H1 (cell line): ENCODE measurements at regions not wholly inside any gene's neighbourhood (a gene's known extent, or its start where the extent isn't known, plus 50 kb on each side); places are given as distances from the start of the nearest gene placed in this dataset.
A peak's percentile ranks its signal among the peaks of the same experiment; 100 is the strongest.

Source experiments
- CTCF ChIA-PET: fragments of 300-600 bp; sonication (Branson Sonifier 250); formaldehyde crosslinking; loops from one replicate; lab custom pipeline; 2021; ENCODE audit not compliant: partially characterized antibody; lab: Charles Lee
- POLR2A ChIA-PET: fragments of 300-600 bp; sonication (Branson Sonifier 250); formaldehyde crosslinking; loops from one replicate; lab custom pipeline; 2021; ENCODE audit warnings: inconsistent platforms; ENCODE audit not compliant: partially characterized antibody; lab: Charles Lee
- DNase-seq, 2 experiments: peaks; one replicate each; pipeline versions ENCODE4 v3.0.0 to v3.0.0-alpha.2; 2010 to 2022; ENCODE audit warnings: low spot score in 2 of 2, low read depth in 1 of 2, mixed read lengths in 1 of 2
- FAIRE-seq: peaks from 2 replicates; lab custom pipeline; 2011; peaks lifted over from hg19 to GRCh38; lab: Jason Lieb, UNC
- H2AFZ ChIP-seq: 2 replicates; pipeline ENCODE4 v1.8.1; 2012; ENCODE audit warnings: low read length, inconsistent platforms
- H2AK5ac ChIP-seq: 2 replicates; pipeline ENCODE4 v1.6.1; 2013; ENCODE audit warnings: low read depth, low read length
- H2BK120ac ChIP-seq: replicated peaks from 2 replicates; pipeline ENCODE3; 2013; ENCODE audit warnings: low read depth, low read length, inconsistent platforms
- H2BK12ac ChIP-seq: 2 replicates; pipeline ENCODE4 v1.6.1; 2013; ENCODE audit warnings: low read depth, low read length
- H2BK15ac ChIP-seq: 2 replicates; pipeline ENCODE4 v1.6.1; 2013; ENCODE audit warnings: low read length
- H2BK20ac ChIP-seq: 2 replicates; pipeline ENCODE4 v1.6.1; 2013; ENCODE audit warnings: low read length
- H2BK5ac ChIP-seq: 2 replicates; pipeline ENCODE4 v1.6.1; 2013; ENCODE audit warnings: low read depth, low read length
- H3K14ac ChIP-seq: 2 replicates; pipeline ENCODE4 v1.6.1; 2013; ENCODE audit warnings: inconsistent platforms; ENCODE audit not compliant: insufficient read length
- H3K18ac ChIP-seq: 2 replicates; pipeline ENCODE4 v1.6.1; 2013; ENCODE audit warnings: low read length; ENCODE audit errors: extremely low read depth
- H3K23ac ChIP-seq: 2 replicates; pipeline ENCODE4 v1.6.1; 2013; ENCODE audit warnings: inconsistent platforms; ENCODE audit not compliant: insufficient read length
- H3K23me2 ChIP-seq: 2 replicates; pipeline ENCODE4 v1.6.1; 2013; ENCODE audit warnings: low read depth, low read length
- H3K27ac ChIP-seq: 2 replicates; pipeline ENCODE4 v1.6.1; 2011; ENCODE audit warnings: low read depth, low read length, inconsistent platforms
- H3K27me3 ChIP-seq, 4 experiments: replicated peaks in 1 of 4; 1 replicate in 1 of 4; 2 replicates in 3 of 4; pipeline versions ENCODE4 v1.6.1 to v1.8.1; 2011 to 2013; ENCODE audit warnings: low read length in 3 of 4, mild to moderate bottlenecking in 3 of 4, inconsistent platforms in 2 of 4, mixed read lengths in 2 of 4, moderate library complexity in 1 of 4; ENCODE audit not compliant: control insufficient read depth in 3 of 4, insufficient read depth in 3 of 4; ENCODE audit errors: extremely low read depth in 1 of 4
- H3K36me3 ChIP-seq, 4 experiments: 2 replicates each; pipeline versions ENCODE4 v1.6.1 to v1.8.1; 2011 to 2013; ENCODE audit warnings: mild to moderate bottlenecking in 4 of 4, low read length in 3 of 4, moderate library complexity in 2 of 4, control low read depth in 1 of 4, inconsistent platforms in 1 of 4; ENCODE audit not compliant: insufficient read depth in 4 of 4, control insufficient read depth in 2 of 4
- H3K4ac ChIP-seq: replicated peaks from 2 replicates; pipeline ENCODE3; 2013; ENCODE audit warnings: low read length, low read depth, mixed read lengths, inconsistent platforms; ENCODE audit not compliant: insufficient read length
- H3K4me1 ChIP-seq, 4 experiments: replicated peaks in 1 of 4; 1 replicate in 1 of 4; 2 replicates in 3 of 4; pipeline versions ENCODE4 v1.6.1 to v1.8.1; 2011 to 2013; ENCODE audit warnings: low read length in 3 of 4, inconsistent platforms in 2 of 4, mixed read lengths in 1 of 4; ENCODE audit not compliant: insufficient read depth in 4 of 4, control insufficient read depth in 3 of 4
- H3K4me2 ChIP-seq, 2 experiments: 2 replicates each; pipeline versions ENCODE4 v1.6.1 to v1.8.1; 2011 to 2013; ENCODE audit warnings: low read depth in 2 of 2, low read length in 2 of 2, control low read depth in 1 of 2, inconsistent platforms in 1 of 2, mild to moderate bottlenecking in 1 of 2; ENCODE audit not compliant: insufficient read depth in 1 of 2
- H3K4me3 ChIP-seq, 4 experiments: fragments of 200-600, 300-600 bp in 1 of 4; sonication (generic), shearing (Covaris generic), sonication (Bioruptor Twin) in 1 of 4; 2 replicates each; pipeline versions ENCODE4 v1.5.1 to v1.8.1; 2011 to 2016; ENCODE audit warnings: low read length in 4 of 4, low read depth in 3 of 4, control low read depth in 2 of 4, inconsistent platforms in 2 of 4, mild to moderate bottlenecking in 2 of 4, mixed read lengths in 1 of 4, moderate library complexity in 1 of 4; ENCODE audit not compliant: insufficient read depth in 2 of 4; ENCODE audit errors: extremely low read depth in 1 of 4
- H3K56ac ChIP-seq: replicated peaks from 2 replicates; pipeline ENCODE3; 2013; ENCODE audit warnings: low read depth, mild to moderate bottlenecking, mixed read lengths, low read length, inconsistent platforms; ENCODE audit not compliant: insufficient read length
- H3K79me1 ChIP-seq: 2 replicates; pipeline ENCODE4 v1.6.1; 2013; ENCODE audit warnings: low read depth, low read length, control low read depth
- H3K79me2 ChIP-seq, 2 experiments: 2 replicates each; pipeline versions ENCODE4 v1.6.1 to v1.8.1; 2012 to 2013; ENCODE audit warnings: low read length in 2 of 2, mild to moderate bottlenecking in 2 of 2, inconsistent platforms in 1 of 2; ENCODE audit not compliant: insufficient read depth in 2 of 2, control insufficient read depth in 1 of 2
- H3K9ac ChIP-seq, 4 experiments: replicated peaks in 1 of 4; 1 replicate in 1 of 4; 2 replicates in 3 of 4; pipeline versions ENCODE4 v1.6.1 to v1.8.1; 2011 to 2013; ENCODE audit warnings: low read depth in 3 of 4, low read length in 3 of 4, control low read depth in 2 of 4, mild to moderate bottlenecking in 2 of 4, moderate library complexity in 2 of 4, inconsistent platforms in 1 of 4; ENCODE audit errors: extremely low read depth in 1 of 4
- H3K9me3 ChIP-seq, 2 experiments: 2 replicates each; pipeline versions ENCODE4 v1.6.1 to v1.8.1; 2012 to 2013; ENCODE audit warnings: mild to moderate bottlenecking in 2 of 2, moderate library complexity in 2 of 2, control low read depth in 1 of 2, inconsistent platforms in 1 of 2, low read depth in 1 of 2, low read length in 1 of 2, mixed read lengths in 1 of 2; ENCODE audit not compliant: insufficient read depth in 2 of 2
- H4K20me1 ChIP-seq, 2 experiments: replicated peaks in 1 of 2; 2 replicates each; pipeline versions ENCODE3 to v1.8.1; 2011 to 2013; ENCODE audit warnings: inconsistent platforms in 2 of 2, low read length in 2 of 2, mild to moderate bottlenecking in 1 of 2; ENCODE audit not compliant: insufficient read depth in 2 of 2, control insufficient read depth in 1 of 2
- H4K5ac ChIP-seq: 2 replicates; pipeline ENCODE4 v1.6.1; 2013; ENCODE audit warnings: low read length, low read depth, mixed read lengths, inconsistent platforms; ENCODE audit not compliant: insufficient read length
- H4K8ac ChIP-seq: 2 replicates; pipeline ENCODE4 v1.8.0; 2013; ENCODE audit warnings: mild to moderate bottlenecking, moderate library complexity, low read length, inconsistent platforms; ENCODE audit not compliant: insufficient read depth; ENCODE audit errors: extremely low read depth
- H4K91ac ChIP-seq: replicated peaks from 2 replicates; pipeline ENCODE3; 2013; ENCODE audit warnings: low read length, mixed read lengths, inconsistent platforms; ENCODE audit not compliant: insufficient read length
- TBP ChIP-seq: IDR thresholded peaks from 2 replicates; pipeline ENCODE4 v1.6.1; 2011; ENCODE audit warnings: low read depth, low read length, improper control_type of control experiment
- WGBS, 2 experiments: shearing (Covaris generic) in 1 of 2; methylation state at CpG; one replicate each; pipeline versions ENCODE4 v1.1.6 to v1.1.7; 2013 to 2015; ENCODE audit warnings: low lambda C conversion rate in 2 of 2, mixed read lengths in 2 of 2, inconsistent platforms in 1 of 2, low coverage in 1 of 2, missing lambda C conversion rate in 1 of 2; ENCODE audit not compliant: insufficient replicate concordance in 2 of 2, insufficient coverage in 1 of 2, insufficient read length in 1 of 2; ENCODE audit errors: extremely low coverage in 1 of 2, missing lambda C conversion rate in 1 of 2; 5-methylcytosine and 5-hydroxymethylcytosine counted together

- H3K4me2 ChIP-seq, result no peak overlapping the region
- no peaks in the 10 kb centered on the region for H3K9me3 ChIP-seq
- H3K14ac ChIP-seq, result no peak overlapping the region
- no peak overlapping the region for H2BK20ac ChIP-seq
- H3K27me3 ChIP-seq, result no peaks in the 10 kb centered on the region
- no peak overlapping the region for H2BK15ac ChIP-seq
- H4K5ac ChIP-seq, result no peak overlapping the region
- CTCF ChIA-PET, result no interaction called here
- H3K23ac ChIP-seq, result no peak overlapping the region
- peak overlapping the region; percentile 25 for H4K91ac ChIP-seq
- no peaks in the 10 kb centered on the region for H3K79me2 ChIP-seq
- no peak overlapping the region for H3K56ac ChIP-seq
- no peak overlapping the region for H2AFZ ChIP-seq
- H3K27ac ChIP-seq, result no peak overlapping the region
- no peak overlapping the region for H3K18ac ChIP-seq
- no peak overlapping the region for H2AK5ac ChIP-seq
- no peak overlapping the region for H4K8ac ChIP-seq
- no peaks in the 10 kb centered on the region for H4K20me1 ChIP-seq
- TF ChIP-seq TBP, result no peak
- TF ChIP-seq, all 59 proteins: peak for 0
- FAIRE-seq (no peak), DNase-seq (no peak)
- Histone ChIP-seq H3K4ac (no peak overlapping the region), H3K23me2 (no peaks in the 10 kb centered on the region), H2BK12ac (no peak overlapping the region), H3K9ac (no peak overlapping the region), H3K79me1 (no peaks in the 10 kb centered on the region), H3K36me3 (no peaks in the 10 kb centered on the region), H3K4me3 (no peak overlapping the region), H2BK5ac (no peak overlapping the region), H3K4me1 (peaks cover 0 to 4% (median 1%) of the 10 kb centered on the region in 4 experiments; a peak in 2 of 7 replicates), H2BK120ac (no peak overlapping the region)
- 89% methylated on average over 5 of the region's 5 CpGs; no CpG with 5 or more reads in 1 of the 2 experiments for WGBS, 2 experiments
- POLR2A ChIA-PET, result no interaction called here
These were observed 759.4 kb downstream of the ROBO2 start for GRCh38 chr3:77799278-77799677.
